Prostate gland (tissue), 2 donors: ENCODE measurements at regions not wholly inside any gene's neighbourhood (a gene's known extent, or its start where the extent isn't known, plus 50 kb on each side); places are given as distances from the start of the nearest gene placed in this dataset.

Experiments used
- DNase-seq: peaks from one replicate; pipeline ENCODE4 v3.0.0-alpha.2; 2019; ENCODE audit warnings: low spot score
- H3K27ac ChIP-seq, 2 donors: fragments of 200-600 bp; sonication (generic); 2 replicates each; pipeline ENCODE4 v1.5.1; 2017 to 2019
- H3K27me3 ChIP-seq: fragments of 200-600 bp; sonication (generic); replicated peaks from 2 replicates; pipeline ENCODE4 v1.5.1; 2019; ENCODE audit not compliant: insufficient read depth
- H3K36me3 ChIP-seq, 2 donors: fragments of 200-600 bp; sonication (generic); 1 replicate in 1 of 2; 2 replicates in 1 of 2; pipeline versions ENCODE4 v1.5.1 to v1.8.1; 2017 to 2019
- H3K4me1 ChIP-seq: fragments of 200-600 bp; sonication (generic); replicated peaks from 2 replicates; pipeline ENCODE4 v1.5.1; 2019
- H3K4me3 ChIP-seq, 2 donors: fragments of 200-600 bp; sonication (generic); 2 replicates each; pipeline ENCODE4 v1.5.1; 2017 to 2019
- H3K9me3 ChIP-seq: fragments of 200-600 bp; sonication (generic); 2 replicates; pipeline ENCODE4 v1.5.1; 2017
- POLR2A ChIP-seq: fragments of 450-650 bp; IDR thresholded peaks from one replicate; pipeline ENCODE4 v1.6.1; 2016; ENCODE audit warnings: antibody characterized with exemption, mild to moderate bottlenecking
- POLR2AphosphoS5 ChIP-seq: sonication (generic); formaldehyde crosslinking; IDR thresholded peaks from one replicate; pipeline ENCODE4 v1.6.1; 2017; ENCODE audit warnings: antibody characterized with exemption
- WGBS: methylation state at CpG from one replicate; pipeline ENCODE4 v1.1.5; 2018; 5-methylcytosine and 5-hydroxymethylcytosine counted together
- intact Hi-C: fragments of 100-400 bp; cut with DNase I; formaldehyde crosslinking; loops from one replicate; pipeline ENCODE4 v1.14.2; 2022
- TF ChIP-seq, protein P1 (sequence below), 4 experiments: fragments of 200-600 bp in 2 of 4; fragments of 450-650 bp in 2 of 4; sonication (generic) in 2 of 4; IDR thresholded peaks; 1 replicate in 3 of 4; 2 replicates in 1 of 4; pipeline ENCODE4 v1.5.1; 2016 to 2019; ENCODE audit warnings: antibody characterized with exemption in 4 of 4, mild to moderate bottlenecking in 2 of 4, moderate library complexity in 2 of 4

DNA sequence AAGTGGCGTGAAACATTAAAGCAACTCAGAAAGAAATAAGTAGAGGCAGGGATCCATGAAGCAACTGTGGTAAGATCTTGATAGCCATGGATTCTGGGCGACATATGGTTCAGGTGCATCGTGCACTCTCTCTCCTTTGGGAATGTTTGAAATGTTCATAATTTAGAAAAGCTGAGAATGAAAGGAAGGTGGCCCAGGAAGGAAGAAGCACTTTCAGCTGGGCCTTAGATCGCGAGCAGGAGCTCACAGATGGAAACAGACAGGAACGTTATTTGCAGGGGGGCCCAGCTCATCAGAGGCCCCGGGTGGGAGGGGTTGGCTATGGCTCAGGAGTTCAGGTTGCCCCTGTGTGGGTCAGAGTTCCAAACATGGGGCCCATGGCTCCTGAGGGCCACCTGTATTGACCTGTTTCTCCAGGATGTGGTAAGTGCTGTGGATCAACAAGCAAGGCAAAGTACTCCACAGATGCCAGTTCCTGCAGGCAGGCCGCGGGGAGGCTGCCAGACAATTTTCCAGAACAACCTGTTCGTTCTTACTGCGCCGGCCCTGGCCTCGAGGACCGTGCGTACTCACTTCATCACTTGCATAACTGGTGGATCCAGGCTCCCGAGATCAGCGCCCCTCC is 253.2 kb downstream of the TOMM20 start:
- peak; percentile 58 for DNase-seq
- intact Hi-C loops = no loop called here
- TF ChIP-seq, protein P1, sequence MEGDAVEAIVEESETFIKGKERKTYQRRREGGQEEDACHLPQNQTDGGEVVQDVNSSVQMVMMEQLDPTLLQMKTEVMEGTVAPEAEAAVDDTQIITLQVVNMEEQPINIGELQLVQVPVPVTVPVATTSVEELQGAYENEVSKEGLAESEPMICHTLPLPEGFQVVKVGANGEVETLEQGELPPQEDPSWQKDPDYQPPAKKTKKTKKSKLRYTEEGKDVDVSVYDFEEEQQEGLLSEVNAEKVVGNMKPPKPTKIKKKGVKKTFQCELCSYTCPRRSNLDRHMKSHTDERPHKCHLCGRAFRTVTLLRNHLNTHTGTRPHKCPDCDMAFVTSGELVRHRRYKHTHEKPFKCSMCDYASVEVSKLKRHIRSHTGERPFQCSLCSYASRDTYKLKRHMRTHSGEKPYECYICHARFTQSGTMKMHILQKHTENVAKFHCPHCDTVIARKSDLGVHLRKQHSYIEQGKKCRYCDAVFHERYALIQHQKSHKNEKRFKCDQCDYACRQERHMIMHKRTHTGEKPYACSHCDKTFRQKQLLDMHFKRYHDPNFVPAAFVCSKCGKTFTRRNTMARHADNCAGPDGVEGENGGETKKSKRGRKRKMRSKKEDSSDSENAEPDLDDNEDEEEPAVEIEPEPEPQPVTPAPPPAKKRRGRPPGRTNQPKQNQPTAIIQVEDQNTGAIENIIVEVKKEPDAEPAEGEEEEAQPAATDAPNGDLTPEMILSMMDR (IDR thresholded peaks at IDR 0.05) = no peak
- peak; percentile 49 for TF ChIP-seq POLR2AphosphoS5
- Histone ChIP-seq H3K27me3 (no peaks in the 10 kb centered on the region), H3K4me3 (no peak overlapping the region), H3K36me3 (no peaks in the 10 kb centered on the region), H3K9me3 (no peaks in the 10 kb centered on the region), H3K27ac (no peak overlapping the region), H3K4me1 (no peaks in the 10 kb centered on the region)
- WGBS = 69% methylated on average over 17 of the region's 17 CpGs

- WGBS = 93% methylated on average over 20 of the region's 20 CpGs
- Histone ChIP-seq H3K4me1 (no peaks in the 10 kb centered on the region), H3K4me3 (no peak overlapping the region), H3K36me3 (no peaks in the 10 kb centered on the region), H3K27me3 (no peaks in the 10 kb centered on the region), H3K9me3 (no peaks in the 10 kb centered on the region), H3K27ac (no peak overlapping the region)
- DNase-seq = no peak
- intact Hi-C loops = no loop called here
- TF ChIP-seq, protein P1 (IDR thresholded peaks at IDR 0.05) = no peak
- TF ChIP-seq POLR2A = no peak
- TF ChIP-seq POLR2AphosphoS5 = no peak
These were observed 254.0 kb downstream of the TOMM20 start for GRCh38 chr1:234874291-234875288.

GRCh38 chr1:234871710-234872271 is 256.8 kb downstream of the TOMM20 start:
- H3K4me1 ChIP-seq = no peaks in the 10 kb centered on the region
- DNase-seq = no peak
- no peaks in the 10 kb centered on the region for H3K27me3 ChIP-seq
- H3K9me3 ChIP-seq = no peaks in the 10 kb centered on the region
- no peak overlapping the region for H3K27ac ChIP-seq
- H3K36me3 ChIP-seq = no peaks in the 10 kb centered on the region
- no peak overlapping the region for H3K4me3 ChIP-seq
- WGBS = 93% methylated on average over 6 of the region's 6 CpGs
- intact Hi-C loops = no loop called here
- TF ChIP-seq POLR2A (no peak), POLR2AphosphoS5 (no peak)
- TF ChIP-seq, protein P1 (IDR thresholded peaks at IDR 0.05) = no peak

DNA sequence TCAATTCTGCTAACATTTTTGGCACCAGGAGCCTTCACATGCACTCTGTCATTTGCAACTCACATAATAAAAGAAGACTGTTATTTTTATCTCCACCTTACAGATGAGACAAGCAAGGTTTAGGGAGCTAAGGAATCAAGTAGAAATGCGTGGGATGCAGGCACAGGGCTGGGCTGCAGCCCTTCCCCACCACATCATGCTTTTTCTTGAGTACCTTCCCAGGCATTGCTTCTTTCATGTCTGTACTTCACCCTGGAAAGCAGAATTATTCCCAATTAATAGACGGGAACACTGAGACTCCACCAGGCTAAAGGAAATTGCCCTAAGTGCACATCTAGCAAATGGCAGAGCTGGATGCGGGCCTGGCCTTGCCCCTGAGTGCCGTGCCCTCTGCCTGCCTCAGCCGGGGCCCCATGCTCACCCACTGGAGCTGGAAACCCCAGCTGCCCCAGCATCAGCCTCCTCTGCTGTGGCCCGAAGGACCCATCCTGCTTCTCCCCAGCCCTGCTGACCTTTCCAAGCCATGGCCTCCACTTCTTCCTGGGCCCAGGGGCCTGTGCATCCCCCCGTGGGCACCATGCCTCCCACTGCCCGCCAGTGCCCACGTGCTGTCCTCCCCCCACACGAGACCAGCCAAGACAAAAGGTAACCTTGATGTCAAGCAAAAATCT is 257.5 kb downstream of the TOMM20 start:
- intact Hi-C loops = no loop called here
- TF ChIP-seq POLR2A (no peak), POLR2AphosphoS5 (no peak)
- TF ChIP-seq, protein P1 (IDR thresholded peaks at IDR 0.05) = no peak
- Histone ChIP-seq H3K36me3 (no peaks in the 10 kb centered on the region), H3K4me1 (no peaks in the 10 kb centered on the region), H3K27me3 (no peaks in the 10 kb centered on the region), H3K27ac (no peak overlapping the region), H3K4me3 (no peak overlapping the region), H3K9me3 (no peaks in the 10 kb centered on the region)
- 83% methylated on average over 10 of the region's 10 CpGs for WGBS
- no peak for DNase-seq
